Stimulated activated CD4-positive, alpha-beta T cell treated with anti-CD3 and anti-CD28 coated beads, Interleukin-12 subunit alpha, Interleukin-12 subunit beta, amount 100 ng/mL, for 4 hours (primary cell): ENCODE measurements at regions not wholly inside any gene's neighbourhood (a gene's known extent, or its start where the extent isn't known, plus 50 kb on each side); places are given as distances from the start of the nearest gene placed in this dataset.

Experiments
- DNase-seq: peaks from one replicate; pipeline ENCODE4 v3.0.0-alpha.2; 2020

DNA sequence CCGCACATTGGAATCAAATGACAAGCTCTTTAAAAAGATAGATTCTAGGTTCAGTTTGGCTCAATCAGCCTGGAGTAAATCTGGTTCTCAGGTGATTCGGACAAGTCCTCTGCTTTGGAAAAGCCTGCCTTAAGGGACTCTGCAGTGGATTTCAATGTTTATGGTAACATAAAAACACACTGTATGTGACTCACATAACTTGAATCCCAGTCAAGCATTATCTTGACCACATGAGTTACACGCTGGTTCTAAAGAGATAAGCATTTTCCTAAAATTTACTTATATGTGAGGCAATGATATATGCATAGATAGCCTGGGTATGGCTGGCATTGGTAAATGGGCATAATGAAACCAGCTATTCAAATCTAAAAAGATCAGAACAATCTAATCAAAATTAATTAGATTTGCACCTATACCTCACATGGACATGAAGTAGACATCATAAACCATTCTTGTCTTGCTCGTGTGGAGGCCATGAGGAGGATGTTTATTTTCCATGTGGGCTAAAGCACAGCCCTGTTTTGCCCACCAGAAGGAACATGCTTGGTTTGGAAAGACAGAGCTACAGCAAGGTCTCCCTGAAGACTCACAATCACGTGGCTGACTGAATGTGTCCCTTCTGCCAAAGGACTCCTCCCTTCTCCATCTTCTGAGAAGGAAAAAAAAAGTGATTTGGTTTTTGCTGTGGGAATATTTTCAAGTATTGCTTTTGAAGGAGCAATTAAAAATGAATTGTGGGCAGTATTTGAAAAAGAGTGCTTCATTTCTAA lies 351.7 kb downstream of the DIRAS2 start:
- no peak for DNase-seq

DNA sequence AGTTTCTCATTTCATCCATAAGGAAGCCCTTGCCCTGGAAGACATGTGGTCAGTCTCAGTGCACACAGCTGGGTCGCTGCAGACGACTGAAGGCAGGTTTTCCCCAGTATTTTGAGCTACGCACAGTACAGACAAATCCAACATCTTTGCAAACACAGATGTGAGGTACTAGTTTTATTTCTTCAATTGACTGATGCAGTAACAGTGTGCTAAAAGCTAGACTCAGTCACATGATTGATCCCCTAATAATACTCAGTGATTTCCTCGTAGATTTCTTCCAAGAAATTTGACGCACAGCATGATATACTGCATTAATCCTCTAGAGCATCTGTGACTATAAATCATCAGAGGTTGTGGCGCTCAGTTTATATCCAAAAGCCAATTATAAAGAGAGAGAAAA lies 346.1 kb downstream of the DIRAS2 start:
- DNase-seq: no peak

DNA sequence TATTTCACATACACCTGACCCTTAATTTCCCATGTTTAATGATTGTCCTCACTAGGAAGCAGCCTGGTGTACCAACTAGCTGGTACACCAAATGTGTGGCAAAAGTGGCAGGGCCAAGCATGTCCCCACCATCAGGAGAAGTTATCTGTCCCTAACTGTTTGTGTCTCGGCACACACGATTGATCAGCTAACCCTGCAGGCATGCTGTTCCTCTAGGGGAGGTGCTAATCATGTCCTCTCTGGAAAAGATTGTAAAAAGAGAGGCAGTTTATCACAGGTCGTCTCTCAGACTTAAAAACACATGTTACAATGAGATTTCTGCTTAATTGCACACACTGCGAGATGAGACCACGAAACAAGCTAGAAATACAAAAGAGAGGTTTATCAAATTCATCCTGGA lies 342.7 kb downstream of the DIRAS2 start:
- DNase-seq: no peak

DNA sequence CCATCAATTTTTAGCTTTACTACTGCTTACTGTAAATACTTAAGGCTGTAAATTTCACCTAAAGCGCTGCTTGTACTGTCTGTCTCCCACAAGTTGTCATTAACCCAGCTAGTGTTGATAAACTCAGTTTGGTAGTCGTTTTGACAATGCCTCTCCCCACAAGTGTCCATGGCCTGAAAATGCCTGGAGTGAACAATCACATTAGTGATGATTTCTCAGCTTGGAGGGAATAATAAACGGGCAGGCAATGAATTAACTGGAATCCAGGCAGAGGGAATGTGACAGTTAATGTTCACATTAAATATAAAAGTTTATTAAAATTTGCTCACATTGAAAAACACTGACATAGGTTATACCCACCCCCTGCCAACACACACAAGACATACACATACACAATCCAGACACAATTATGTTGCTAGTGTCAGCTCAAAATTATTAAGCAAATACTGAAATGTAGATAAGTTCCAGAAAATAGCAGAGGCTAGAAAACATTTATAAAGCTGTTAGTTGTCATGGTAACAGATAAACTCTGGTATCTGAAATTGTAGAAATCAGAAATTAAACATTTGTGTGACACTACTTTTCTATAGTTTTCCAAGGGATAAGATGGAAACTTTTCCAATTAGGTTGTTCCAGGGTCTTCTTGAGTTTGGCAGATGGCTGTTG lies 341.9 kb downstream of the DIRAS2 start:
- DNase-seq: no peak

DNA sequence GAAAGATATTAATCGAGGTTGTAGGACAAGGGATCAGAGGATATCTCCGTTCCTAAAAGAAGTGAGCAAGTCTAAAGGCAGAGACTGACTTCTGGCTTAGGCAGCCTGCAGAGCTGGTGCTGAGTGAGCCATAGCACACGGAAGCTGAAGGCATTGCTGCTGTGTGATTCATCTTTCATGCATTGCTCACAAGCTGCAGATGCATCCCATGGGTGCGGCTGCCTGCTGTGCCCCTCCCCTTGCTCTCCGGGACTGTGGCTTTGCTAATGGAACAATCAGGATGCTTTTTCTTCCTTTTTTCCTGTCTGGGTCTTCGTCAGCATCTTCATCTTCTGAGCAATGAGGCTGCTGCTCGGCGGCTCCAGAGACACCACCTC lies 341.4 kb downstream of the DIRAS2 start:
- no peak for DNase-seq

DNA sequence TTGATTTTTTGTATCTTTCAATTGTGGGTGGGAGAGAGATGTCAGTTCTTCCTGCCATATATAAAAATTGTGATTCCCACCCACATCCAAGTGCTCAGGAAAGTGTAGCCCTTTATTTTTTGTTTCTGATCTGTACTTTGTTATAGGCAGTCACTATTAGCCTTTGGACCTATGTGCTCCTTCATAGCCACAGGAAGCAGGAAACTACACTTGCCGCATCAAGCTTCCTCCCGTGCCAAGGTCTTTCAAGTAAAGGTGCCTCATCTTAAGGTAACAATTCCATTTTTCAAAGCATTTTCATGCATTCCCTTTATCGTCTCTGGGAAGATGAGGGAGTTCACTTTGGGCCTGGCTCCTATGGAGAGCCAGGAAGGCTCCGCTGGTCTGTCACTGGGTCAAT lies 339.0 kb downstream of the DIRAS2 start:
- no peak for DNase-seq

DNA sequence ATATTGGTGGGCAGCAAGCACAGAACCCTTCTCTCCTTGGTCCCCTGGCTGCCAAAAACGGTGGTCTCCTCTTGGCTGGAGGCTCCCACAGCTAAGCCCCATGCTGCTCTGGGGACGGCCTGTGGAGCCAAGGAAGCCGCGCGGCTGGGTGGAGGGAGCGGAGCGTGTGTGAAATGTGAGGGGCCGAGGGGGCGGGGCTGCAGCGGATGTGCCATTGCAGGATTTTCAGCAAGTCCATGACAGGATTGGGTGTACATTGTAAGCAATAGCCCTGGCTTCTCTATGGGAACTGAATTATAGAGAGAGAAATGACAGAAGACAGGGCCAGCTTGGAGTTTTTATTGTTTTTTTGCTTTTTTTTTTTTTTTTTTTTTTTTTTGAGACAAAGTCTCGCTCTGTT lies 336.5 kb downstream of the DIRAS2 start:
- no peak for DNase-seq

DNA sequence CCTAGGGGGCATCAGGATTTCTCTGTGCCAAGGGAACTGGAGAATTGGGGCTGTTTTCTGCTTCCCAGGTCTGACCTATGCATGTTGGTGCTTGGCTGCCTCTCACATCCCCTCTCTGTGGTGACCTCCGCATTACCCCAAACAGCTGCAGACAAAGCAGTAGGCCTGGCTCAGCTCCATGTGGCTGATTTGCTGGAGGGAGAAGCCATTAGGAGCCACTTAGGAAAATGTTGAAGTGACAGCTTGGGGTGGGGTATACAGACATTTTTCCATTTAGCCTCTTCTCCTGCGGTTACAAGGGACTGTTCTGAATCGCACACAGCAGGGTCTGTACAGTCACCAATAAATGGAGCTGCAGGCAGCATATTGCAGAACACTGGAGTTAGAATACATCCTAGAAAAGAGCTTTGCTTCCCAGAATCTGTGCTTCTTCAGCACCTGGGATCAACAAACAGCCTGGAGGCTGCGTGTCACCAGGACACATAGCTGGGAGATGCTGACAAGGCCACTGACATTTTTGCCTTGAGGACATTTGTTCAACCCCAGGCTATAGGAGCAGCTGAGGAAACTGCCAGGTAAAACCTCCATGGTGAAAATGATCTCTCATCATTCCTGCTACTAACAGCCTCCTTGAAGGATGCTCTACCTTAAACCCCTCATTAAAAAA lies 335.3 kb downstream of the DIRAS2 start:
- no peak for DNase-seq

DNA sequence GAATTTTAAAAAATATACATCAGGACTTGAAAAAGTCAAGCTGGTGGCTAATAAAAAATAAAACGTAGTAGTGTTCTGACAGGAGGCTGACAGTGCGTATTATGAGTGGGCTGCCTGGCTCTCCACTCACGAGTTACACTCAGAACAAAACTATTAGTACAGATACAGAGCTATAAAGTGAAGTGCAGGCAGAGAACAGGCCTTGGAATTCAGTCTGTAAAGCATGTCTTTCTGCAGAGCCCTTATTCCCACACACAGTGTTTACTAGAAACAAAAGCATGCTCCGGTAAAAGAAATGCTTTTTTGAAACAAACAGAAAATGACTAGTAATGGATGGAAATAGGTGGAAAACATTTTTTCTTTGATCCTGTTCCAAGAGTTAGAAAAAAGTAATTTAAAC lies 334.7 kb downstream of the DIRAS2 start:
- no peak for DNase-seq

DNA sequence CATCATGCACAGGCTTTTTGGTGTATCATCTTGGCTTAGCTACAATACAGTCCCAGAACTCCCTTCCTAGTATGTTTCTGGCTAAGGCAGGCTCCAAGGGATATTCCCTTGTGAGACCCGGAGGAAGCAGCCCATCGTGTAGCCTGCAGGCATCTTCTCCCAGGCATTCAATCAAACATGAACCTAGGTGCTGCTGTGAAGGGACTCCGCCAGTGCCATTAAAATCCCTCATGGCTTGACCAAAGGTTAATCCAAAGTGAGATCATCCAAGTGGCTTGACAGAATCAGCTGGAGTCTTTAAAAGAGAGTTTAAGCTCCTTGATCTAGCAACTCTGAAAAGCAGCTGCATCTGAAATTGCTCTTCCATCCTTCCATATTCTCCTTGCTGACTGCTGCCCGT lies 333.9 kb downstream of the DIRAS2 start:
- DNase-seq: no peak

DNA sequence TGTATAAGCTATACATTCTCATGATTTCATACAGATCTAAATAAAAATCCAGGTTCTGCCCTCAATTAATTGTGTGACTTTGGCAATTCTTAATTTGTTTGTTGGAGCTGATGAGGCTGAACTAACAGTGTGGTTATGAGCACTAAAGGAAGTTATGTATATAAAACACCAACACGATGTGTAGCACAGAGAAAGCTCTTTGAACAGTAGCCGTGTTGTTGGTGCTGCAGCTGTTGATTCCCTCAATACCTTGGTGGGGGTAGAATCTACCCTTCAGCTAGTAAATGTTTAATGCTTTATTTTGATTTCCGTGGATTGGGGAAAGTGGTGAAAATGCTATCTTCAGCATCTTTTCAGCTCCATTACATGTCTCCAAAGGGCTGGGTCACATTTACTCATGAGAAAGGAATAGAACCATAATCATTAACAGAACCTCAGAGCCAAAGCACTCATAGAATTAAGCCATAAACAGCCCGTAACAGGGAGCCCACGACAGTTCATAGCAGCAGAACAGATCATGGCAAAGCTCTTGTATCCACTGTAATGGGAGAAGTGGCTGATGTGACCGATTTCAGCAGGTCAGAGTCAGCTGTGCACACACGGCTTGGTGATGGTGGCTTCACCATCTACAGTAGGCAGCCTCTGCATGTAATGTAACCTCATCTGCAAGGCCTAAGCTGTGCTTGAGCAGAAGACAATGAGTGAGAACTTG lies 332.7 kb downstream of the DIRAS2 start:
- no peak for DNase-seq

DNA sequence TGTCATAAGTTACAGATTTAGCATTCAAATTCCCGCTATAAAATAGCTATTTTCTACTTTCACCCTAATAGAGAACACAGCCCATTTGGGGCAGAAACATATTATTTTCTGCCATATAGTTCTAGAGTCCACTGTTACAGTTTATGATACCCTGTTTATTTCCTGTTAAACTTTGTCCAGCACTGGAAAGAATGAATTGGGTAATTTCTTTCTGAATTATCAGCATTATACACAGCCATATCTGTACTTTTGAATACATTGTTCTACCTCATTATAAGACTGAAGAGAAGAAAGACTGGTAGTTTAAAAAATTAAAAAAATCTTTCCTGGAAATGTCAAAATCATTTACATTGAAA lies 332.1 kb downstream of the DIRAS2 start:
- no peak for DNase-seq

DNA sequence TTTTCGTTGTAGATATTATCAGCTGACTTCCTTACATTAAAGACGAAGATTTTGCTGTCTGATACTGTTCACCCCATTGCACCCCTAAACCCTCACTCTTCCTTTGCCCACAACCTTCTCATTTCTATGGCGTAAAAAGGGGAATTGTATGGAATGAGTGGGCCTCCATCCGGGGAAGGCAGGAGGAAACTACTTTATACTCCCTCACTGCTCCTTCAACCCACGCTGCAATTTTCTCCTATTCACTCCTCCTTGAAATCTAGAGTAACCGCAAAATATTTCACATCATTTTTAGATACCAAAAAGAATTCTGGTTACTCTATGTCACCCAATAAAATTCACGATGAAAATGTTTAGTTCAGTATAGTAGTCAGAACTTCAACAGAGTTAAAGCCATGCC lies 330.8 kb downstream of the DIRAS2 start:
- no peak for DNase-seq

DNA sequence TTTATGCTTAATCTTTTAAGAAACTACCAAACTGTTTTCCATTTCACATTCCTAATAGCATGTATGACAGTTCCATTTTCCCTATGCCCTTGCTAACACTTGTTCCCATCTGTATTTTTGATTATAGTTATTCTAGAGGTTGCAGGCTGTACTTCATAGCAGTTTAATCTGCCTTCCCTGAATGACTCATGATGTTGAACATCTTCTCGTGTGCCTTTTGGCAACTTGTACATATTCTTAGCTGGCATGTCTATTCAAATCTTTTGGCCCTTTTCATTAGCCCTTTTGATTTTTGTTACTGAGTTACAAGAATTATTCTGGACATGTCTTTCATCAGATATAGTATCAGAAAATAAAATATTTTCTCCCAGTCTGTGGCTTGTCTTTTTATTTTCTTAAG lies 320.3 kb downstream of the DIRAS2 start:
- DNase-seq: no peak

DNA sequence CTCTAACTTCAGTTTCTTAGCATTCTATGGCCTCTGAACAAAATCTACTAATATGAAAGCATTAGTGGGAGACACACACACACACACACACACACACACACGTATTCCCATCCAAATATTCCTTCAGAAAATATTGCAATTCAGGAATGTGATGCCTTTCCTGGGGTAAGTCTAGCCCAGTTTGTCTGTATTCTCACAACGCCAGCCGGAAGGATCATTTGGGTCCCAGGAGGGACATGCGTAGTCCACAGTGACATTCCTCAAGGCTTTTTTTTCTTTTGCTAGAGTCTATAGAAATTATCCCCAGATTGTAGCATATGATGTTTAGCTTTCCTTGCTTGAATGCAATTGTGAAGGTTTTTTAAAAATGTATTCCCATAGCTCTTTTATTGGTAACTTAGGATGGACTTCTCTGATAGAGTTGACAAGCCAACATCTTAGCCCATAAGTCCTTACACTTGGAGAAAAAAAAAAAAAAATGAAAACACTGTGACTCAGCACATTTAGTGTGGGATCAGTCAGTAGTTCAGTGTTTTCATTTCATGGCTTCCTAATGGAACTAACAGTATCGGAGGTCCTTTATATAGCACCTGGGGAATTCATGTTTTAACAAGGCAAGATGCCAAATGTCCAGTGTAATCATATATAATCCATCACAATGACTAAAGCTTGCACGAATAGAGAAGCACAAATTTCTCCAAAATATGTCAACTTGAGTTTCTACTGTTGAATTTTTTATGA lies 316.5 kb downstream of the DIRAS2 start:
- no peak for DNase-seq

DNA sequence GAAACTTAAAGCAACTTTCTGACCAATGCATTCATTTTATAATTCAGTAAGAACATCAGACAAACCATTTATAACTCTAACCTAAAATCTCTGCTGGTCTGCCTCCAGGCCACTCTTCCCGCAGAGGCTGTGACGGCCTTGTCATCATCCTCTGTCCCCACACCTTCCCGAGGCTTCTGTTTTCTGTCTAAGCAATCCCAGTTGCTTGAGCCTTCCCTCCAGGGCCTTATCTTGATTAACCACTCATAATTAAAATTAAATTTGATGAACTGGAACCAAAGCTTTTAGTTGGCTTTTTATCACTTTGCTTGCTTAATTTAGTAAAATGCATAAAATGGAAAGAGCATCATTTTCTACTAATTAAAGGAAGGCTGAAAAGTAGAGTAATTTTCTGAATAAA lies 312.4 kb downstream of the DIRAS2 start:
- no peak for DNase-seq

DNA sequence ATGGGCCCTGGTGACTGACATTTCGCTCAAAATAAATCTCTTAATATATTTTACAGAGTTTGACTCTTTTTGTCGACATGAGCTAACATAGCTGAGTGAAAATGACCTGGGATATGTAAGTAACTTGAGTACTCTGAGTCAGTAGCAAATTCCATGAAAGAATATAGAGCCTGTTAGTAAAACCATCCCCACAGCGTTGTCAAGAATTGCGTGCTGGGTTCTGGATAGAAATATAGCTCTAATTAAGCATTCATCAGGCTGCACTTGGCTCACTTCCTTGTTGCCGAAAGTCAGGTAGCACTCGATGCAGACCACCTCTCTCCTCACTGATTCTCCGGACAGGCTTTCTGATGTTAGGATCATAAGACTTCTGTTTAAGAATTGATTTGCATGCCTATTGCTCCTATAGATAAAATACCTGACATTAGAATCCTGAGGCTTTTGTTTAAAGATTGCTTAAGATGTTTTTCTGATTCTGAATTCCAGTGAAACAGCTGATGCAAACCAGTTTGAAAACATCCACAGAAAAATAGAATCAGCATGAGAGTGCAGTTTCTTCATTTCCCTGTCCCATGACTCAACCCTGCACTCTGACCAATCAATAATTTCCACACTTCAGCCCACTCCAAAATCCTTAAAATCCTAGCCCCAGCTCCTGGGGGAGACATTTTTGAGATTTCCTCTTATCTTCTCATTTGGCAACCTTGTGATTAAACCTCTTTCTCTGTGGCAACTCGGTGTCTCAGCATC lies 310.6 kb downstream of the DIRAS2 start:
- DNase-seq: no peak

DNA sequence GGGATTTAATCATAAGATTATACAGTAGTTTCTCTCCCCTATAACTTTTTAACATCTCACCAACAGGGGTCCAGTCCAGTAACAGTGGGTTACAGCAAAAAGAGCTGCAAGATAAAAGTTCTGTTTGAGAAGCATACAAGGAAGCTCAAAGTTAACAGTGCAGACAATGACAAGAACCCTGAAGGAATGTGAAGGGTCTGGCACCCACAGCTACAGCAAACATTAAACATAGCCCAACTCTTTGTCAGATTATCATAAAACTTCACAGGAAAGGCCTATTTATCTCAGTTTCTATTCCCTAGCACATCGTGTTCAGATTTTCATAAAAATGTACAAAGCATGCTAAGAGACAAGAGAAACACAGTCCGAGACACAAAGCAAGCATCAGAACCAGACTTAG lies 309.4 kb downstream of the DIRAS2 start:
- no peak for DNase-seq

DNA sequence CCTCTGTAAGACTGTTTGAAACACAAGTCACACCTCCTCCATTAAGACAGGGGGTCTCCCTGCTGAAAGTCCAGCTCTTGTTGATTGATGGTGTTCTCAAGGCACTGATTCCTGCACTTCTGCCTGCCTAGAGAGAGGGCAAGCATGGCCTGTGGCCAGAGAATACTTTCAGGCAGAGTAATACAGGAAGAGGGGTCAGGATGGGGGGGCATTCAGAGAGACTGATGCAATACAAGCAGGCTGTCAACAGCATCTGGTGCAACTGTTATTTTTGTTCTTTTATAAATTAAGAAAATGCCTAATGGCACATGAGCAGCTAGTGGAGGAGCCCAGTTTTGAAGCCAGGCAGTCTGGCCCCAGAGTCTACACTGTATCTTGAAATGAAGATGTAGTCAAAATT lies 302.2 kb downstream of the DIRAS2 start:
- DNase-seq: no peak

DNA sequence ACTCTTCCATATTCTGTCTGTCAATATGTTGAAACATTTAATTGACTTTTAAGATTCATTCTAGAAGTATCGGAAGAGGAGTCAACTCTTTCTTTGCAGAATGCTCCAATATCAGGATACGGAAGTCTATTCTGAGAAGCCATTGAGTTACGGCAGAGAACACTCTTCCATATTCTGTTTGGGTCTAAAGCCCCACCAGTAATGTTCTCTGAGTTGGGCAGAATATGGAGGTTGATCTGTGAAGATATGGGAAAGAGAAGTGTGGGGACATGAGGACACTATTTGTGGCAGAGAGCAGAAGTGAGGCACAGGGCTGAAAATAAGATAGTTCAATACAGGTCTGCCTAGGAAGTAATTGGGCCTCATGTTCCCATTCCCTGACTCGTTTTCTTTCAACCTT lies 300.0 kb downstream of the DIRAS2 start:
- DNase-seq: no peak

DNA sequence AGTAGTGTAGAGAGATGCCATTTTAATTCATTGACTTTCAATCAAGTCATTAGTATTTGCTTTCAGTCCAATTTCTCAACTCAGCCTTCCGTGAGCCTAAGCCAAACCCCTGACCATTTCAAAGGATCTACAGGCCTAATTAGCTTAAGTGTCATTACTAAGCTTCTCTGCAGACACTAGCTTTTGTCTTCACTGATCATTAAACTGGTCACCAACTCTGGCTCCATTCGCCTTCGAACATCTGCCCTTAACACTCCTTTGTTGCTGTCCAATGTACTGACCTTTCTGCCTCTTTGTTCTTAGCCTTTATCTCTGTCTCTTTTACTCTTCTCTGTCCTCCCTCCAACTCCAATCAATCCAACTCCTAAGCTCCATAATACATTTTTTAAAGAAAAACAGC lies 299.3 kb downstream of the DIRAS2 start:
- DNase-seq: no peak

DNA sequence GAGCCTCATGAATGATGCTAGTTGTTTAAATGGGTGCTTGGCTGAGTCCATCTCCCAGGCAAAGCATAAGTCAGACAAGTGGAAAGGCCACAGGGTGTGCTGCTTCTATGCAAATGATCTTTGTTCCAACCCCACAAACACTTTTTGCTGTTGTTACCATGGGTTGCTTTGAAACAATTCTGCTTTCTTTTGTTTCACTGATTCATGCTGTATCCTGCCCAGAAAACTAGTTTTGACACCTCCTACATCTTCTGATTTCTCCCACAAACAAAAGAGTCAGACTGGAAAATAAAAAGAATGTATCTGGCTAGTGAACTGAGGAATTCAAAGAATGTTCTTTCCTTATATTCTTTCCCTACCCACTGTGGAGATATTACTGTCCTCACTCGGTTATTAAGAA lies 298.6 kb downstream of the DIRAS2 start:
- DNase-seq: no peak
